ENCODE measurements at regions not wholly inside any gene's neighbourhood (a gene's known extent, or its start where the extent isn't known, plus 50 kb on each side); places are given as distances from the start of the nearest gene placed in this dataset.

GRCh38 chr4:79663141-79663540 lies 255.1 kb upstream of the GK2 start:
- TF ChIP-seq CTCF (IDR thresholded peaks at IDR 0.05; ENCODE audit: poor library complexity) (no peak), EZH2phosphoT487 (IDR thresholded peaks at IDR 0.05; ENCODE audit: low read depth, severe bottlenecking, unreplicated experiment) (no peak)

All from hepatocyte (in vitro differentiated cells).